Ectodermal cell (in vitro differentiated cells): ENCODE measurements at regions not wholly inside any gene's neighbourhood (a gene's known extent, or its start where the extent isn't known, plus 50 kb on each side); places are given as distances from the start of the nearest gene placed in this dataset.

Experiments
- H3K27ac ChIP-seq: 2 replicates; pipeline ENCODE4 v1.7.0; 2013; ENCODE audit warnings: mild to moderate bottlenecking, low read depth, low read length; ENCODE audit not compliant: insufficient read depth, poor library complexity, severe bottlenecking
- H3K27me3 ChIP-seq: 2 replicates; pipeline ENCODE4 v1.7.0; 2013; ENCODE audit warnings: mild to moderate bottlenecking, low read length; ENCODE audit not compliant: insufficient read depth, control insufficient read depth, poor library complexity, severe bottlenecking
- H3K36me3 ChIP-seq: one replicate; pipeline ENCODE4 v1.7.0; 2013; ENCODE audit warnings: low read length; ENCODE audit not compliant: control insufficient read depth, insufficient read depth
- H3K4me1 ChIP-seq: one replicate; pipeline ENCODE4 v1.7.0; 2013; ENCODE audit warnings: low read length; ENCODE audit not compliant: control insufficient read depth, insufficient read depth
- H3K4me3 ChIP-seq: 2 replicates; pipeline ENCODE4 v1.7.0; 2013; ENCODE audit warnings: low read depth, low read length, control low read depth; ENCODE audit not compliant: insufficient read depth
- H3K9me3 ChIP-seq: 2 replicates; pipeline ENCODE4 v1.7.0; 2013; ENCODE audit warnings: mild to moderate bottlenecking, low read length, moderate library complexity; ENCODE audit not compliant: control insufficient read depth
- WGBS, 2 experiments: methylation state at CpG; one replicate each; pipeline ENCODE4 v1.1.7; 2013; ENCODE audit warnings: missing lambda C conversion rate in 2 of 2; 5-methylcytosine and 5-hydroxymethylcytosine counted together

GRCh38 chr2:221851531-221852045, 279.5 kb upstream of the EPHA4 start:
- no peaks in the 10 kb centered on the region for H3K9me3 ChIP-seq
- no peak overlapping the region for H3K27ac ChIP-seq
- WGBS, 2 experiments = 92 to 97% methylated on average over 2 of the region's 2 CpGs
- H3K36me3 ChIP-seq = no peaks in the 10 kb centered on the region
- H3K27me3 ChIP-seq = no peaks in the 10 kb centered on the region
- no peak overlapping the region for H3K4me3 ChIP-seq
- H3K4me1 ChIP-seq = no peaks in the 10 kb centered on the region

DNA sequence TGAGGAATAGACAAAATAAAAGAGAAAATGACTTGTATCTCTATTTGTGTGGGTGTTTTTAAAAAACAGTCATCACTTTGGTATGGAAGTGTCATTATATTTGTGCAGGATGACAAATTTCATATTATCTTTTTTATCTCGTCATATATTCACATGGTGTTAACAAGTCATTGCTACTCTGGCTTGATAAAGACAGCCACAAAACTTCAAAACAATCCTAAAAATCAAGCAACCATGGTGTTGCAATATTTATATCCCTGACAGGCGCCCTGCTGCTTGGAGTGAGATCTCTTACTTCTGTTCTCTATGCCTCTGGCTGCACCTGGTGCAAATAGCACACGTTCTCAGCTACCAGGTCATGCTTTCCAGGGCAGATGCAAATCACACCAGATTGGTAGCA, 278.0 kb upstream of the EPHA4 start:
- no peak overlapping the region for H3K4me3 ChIP-seq
- H3K36me3 ChIP-seq = no peaks in the 10 kb centered on the region
- H3K27me3 ChIP-seq = no peaks in the 10 kb centered on the region
- H3K4me1 ChIP-seq = no peaks in the 10 kb centered on the region
- H3K27ac ChIP-seq = no peak overlapping the region
- H3K9me3 ChIP-seq = no peaks in the 10 kb centered on the region
- WGBS, 2 experiments = 81 to 86% methylated on average over 3 of the region's 3 CpGs

- 87 to 95% methylated on average over 4 of the region's 4 CpGs for WGBS, 2 experiments
- Histone ChIP-seq H3K27ac (no peak overlapping the region), H3K4me3 (no peak overlapping the region), H3K4me1 (no peaks in the 10 kb centered on the region), H3K36me3 (no peaks in the 10 kb centered on the region), H3K9me3 (no peaks in the 10 kb centered on the region), H3K27me3 (no peaks in the 10 kb centered on the region)
Observed at GRCh38 chr2:221848286-221848685, 276.2 kb upstream of the EPHA4 start.

- H3K27ac ChIP-seq = no peak overlapping the region
- H3K9me3 ChIP-seq = no peaks in the 10 kb centered on the region
- 93 to 98% methylated on average over 2 of the region's 2 CpGs for WGBS, 2 experiments
- no peaks in the 10 kb centered on the region for H3K4me1 ChIP-seq
- H3K27me3 ChIP-seq = no peaks in the 10 kb centered on the region
- H3K4me3 ChIP-seq = no peak overlapping the region
- no peaks in the 10 kb centered on the region for H3K36me3 ChIP-seq
Observed at GRCh38 chr2:221845021-221845365, 272.9 kb upstream of the EPHA4 start.

DNA sequence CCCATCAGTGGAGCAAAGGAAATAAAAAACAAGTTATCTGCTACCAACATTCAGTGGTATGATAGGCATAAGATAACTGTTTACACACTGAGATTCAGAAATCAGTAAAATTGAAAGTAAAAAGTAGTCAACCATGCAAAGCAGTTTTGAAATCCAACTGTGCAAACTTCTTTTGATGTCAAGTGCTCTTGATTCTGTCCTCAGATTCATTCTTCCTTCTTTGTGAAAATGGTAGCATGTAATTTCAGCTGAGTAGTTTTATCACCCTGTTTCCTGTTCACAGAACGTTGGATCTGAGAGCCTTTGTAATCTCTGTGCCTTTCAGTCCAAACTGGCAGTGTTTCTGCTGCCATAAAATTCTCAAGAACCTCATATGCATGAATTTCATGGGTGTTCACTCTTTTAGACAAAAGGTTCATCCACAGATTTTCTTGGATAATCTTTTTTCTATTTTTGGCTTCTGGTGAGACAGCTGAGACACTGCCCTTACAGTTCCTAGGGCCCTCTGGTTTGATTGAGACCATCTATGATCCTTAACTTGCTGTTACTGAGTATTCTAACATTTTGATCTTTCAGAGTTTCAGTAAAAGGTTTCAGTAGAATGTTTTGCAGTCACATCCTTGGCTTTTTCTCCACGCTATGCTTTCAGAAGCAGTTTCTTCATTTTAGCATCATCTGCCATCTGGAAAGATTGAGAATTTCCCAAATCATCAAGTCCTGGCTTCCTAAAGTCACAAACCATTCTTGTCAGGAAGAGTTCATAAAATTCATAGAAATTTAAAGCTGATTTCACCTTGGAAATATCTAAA, 272.3 kb upstream of the EPHA4 start:
- 88 to 91% methylated on average over 2 of the region's 2 CpGs for WGBS, 2 experiments
- no peaks in the 10 kb centered on the region for H3K27me3 ChIP-seq
- H3K4me3 ChIP-seq = no peak overlapping the region
- H3K9me3 ChIP-seq = no peaks in the 10 kb centered on the region
- H3K36me3 ChIP-seq = no peaks in the 10 kb centered on the region
- no peak overlapping the region for H3K27ac ChIP-seq
- no peaks in the 10 kb centered on the region for H3K4me1 ChIP-seq

- Histone ChIP-seq H3K27me3 (no peaks in the 10 kb centered on the region), H3K27ac (no peak overlapping the region), H3K4me1 (no peaks in the 10 kb centered on the region), H3K4me3 (no peak overlapping the region), H3K36me3 (no peaks in the 10 kb centered on the region), H3K9me3 (no peaks in the 10 kb centered on the region)
- WGBS, 2 experiments = 92 to 100% methylated on average over 3 of the region's 3 CpGs
Observed at GRCh38 chr2:221836095-221836494, 264.0 kb upstream of the EPHA4 start.

DNA sequence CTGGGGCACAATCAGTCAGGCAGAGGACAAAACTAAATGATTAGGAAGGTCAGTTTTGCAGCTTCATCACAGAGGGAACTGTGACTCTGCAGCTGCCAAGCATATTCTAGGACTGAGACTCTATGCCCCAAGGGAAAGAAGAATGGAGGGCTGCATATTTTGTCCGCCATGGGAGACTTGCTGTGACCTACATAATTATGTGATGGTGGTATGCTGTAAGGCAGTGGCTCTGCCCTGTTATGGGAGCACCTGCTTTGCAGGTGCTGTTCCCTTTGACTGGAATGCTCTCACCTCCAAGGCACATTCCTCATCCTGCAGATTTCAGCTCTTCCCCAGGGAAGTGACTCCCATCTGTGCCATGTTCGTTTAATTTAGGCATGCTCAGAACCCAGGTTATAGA, 261.9 kb upstream of the EPHA4 start:
- no peak overlapping the region for H3K4me3 ChIP-seq
- no peak overlapping the region for H3K27ac ChIP-seq
- H3K4me1 ChIP-seq = no peaks in the 10 kb centered on the region
- H3K36me3 ChIP-seq = no peaks in the 10 kb centered on the region
- whole genome bisulfite sequencing, 2 experiments = 91 to 95% methylated on average over 2 of the region's 2 CpGs
- no peaks in the 10 kb centered on the region for H3K27me3 ChIP-seq
- H3K9me3 ChIP-seq = no peaks in the 10 kb centered on the region

DNA sequence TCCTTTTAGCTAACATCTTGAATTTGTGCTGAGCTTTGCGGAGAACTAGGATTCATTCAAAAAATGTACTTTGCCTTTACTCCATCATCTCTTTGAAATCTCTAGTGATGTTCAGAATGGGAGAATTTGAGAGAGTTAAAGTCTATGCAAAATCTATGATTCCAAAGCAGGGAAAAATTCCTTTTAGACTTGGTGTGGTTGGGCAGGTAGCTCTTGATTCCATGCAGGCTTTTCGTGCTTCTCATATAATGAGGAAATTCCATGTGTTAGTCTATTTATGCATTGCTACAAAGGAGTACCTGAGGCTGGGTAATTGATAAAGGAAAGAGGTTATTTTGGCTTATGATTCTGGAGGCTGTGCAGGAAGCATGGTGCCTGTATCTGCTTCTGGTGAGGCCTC, 258.9 kb upstream of the EPHA4 start:
- no peaks in the 10 kb centered on the region for H3K4me1 ChIP-seq
- H3K9me3 ChIP-seq = no peaks in the 10 kb centered on the region
- H3K27me3 ChIP-seq = no peaks in the 10 kb centered on the region
- H3K27ac ChIP-seq = no peak overlapping the region
- WGBS, 2 experiments = 97 to 98% methylated on average over 2 of the region's 2 CpGs
- H3K4me3 ChIP-seq = no peak overlapping the region
- H3K36me3 ChIP-seq = no peaks in the 10 kb centered on the region

DNA sequence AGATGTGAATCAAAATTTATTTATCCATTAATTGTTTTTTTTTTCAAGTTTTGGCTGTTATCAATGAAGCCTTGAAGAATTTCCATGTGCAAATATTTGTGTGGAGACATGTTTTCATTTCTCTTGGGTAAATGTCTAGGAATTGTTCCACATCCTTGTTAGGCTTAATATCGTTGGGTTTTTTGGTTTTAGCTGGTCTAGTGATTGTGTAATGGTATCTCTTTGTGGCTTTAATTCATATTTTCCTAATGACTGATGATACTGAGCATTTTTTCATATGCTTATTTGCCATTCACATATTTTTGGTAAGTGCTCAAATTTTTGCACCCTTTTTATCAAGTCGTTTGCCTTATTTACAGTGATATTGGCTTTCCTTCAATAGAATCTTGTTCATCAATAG, 250.3 kb upstream of the EPHA4 start:
- 88 to 100% methylated on average over 1 to 2 of the region's 2 CpGs for WGBS, 2 experiments
- H3K4me1 ChIP-seq = no peaks in the 10 kb centered on the region
- H3K4me3 ChIP-seq = no peak overlapping the region
- no peaks in the 10 kb centered on the region for H3K27me3 ChIP-seq
- no peak overlapping the region for H3K27ac ChIP-seq
- no peaks in the 10 kb centered on the region for H3K9me3 ChIP-seq
- H3K36me3 ChIP-seq = no peaks in the 10 kb centered on the region

DNA sequence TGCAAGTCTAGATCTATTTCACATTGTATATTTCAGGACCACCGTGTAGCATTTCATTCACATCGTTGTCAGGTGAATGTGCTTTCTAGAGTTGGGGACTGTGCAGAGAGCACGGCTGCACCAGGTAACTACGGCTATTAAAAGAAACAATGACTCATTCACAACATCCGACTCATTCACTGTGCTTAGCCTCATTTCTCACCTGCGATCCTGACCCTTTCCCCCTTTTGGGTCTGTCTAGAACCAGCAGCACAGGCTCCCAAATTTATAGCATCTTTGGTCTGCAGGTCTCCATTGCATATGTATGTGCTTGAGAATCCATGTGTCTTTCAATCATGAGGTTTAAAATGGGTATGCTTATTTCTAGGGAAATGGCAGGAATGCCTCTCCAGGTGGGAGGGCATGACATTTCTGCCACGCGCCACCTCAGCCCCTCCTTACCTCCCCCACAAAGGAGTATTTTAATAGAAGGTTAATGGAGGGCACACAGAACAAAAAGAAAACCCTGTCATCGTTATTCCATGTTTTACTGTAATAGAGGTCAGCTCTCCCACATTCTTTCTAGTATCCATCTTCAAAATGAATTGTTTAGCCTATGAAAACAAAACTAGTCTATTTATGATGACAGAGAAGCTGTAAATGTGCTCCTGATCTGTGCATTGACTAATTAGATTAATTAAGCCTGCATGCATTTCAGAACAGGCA, 246.7 kb upstream of the EPHA4 start:
- Histone ChIP-seq H3K27ac (no peak overlapping the region), H3K27me3 (no peaks in the 10 kb centered on the region), H3K9me3 (no peaks in the 10 kb centered on the region), H3K4me3 (no peak overlapping the region), H3K4me1 (no peaks in the 10 kb centered on the region), H3K36me3 (no peaks in the 10 kb centered on the region)
- whole genome bisulfite sequencing, 2 experiments = 84 to 86% methylated on average over 6 to 7 of the region's 9 CpGs
